Natural killer cell (primary cell): ENCODE measurements at regions not wholly inside any gene's neighbourhood (a gene's known extent, or its start where the extent isn't known, plus 50 kb on each side); places are given as distances from the start of the nearest gene placed in this dataset.

Experiments used
- ATAC-seq, 3 donors: fragments of 150-1000 bp in 2 of 3; fragments of 200-7000 bp in 1 of 3; cut with Tn5 transposase; 1 replicate in 1 of 3; 2 replicates in 2 of 3; pipeline ENCODE4 v1.10.0; 2021; ENCODE audit warnings: mild to moderate bottlenecking in 2 of 3, moderate library complexity in 2 of 3
- DNase-seq, 2 donors: peaks; one replicate each; pipeline versions ENCODE4 v3.0.0 to v3.0.0-alpha.2; 2013 to 2021; ENCODE audit warnings: mixed read lengths in 1 of 2
- H3K27ac ChIP-seq: one replicate; pipeline ENCODE4 v1.5.1; 2013; ENCODE audit warnings: mild to moderate bottlenecking, low read length
- H3K27me3 ChIP-seq: one replicate; pipeline ENCODE4 v1.6.1; 2013; ENCODE audit warnings: low read length; ENCODE audit not compliant: control insufficient read depth, insufficient read depth
- H3K36me3 ChIP-seq: one replicate; pipeline ENCODE4 v1.6.1; 2013; ENCODE audit warnings: low read length; ENCODE audit not compliant: control insufficient read depth, insufficient read depth
- H3K4me1 ChIP-seq: one replicate; pipeline ENCODE4 v1.6.1; 2013; ENCODE audit warnings: low read length; ENCODE audit not compliant: control insufficient read depth, insufficient read depth
- H3K4me3 ChIP-seq: one replicate; pipeline ENCODE4 v1.5.1; 2013; ENCODE audit warnings: low read length
- H3K9me3 ChIP-seq: one replicate; pipeline ENCODE4 v1.6.1; 2013; ENCODE audit warnings: low read length; ENCODE audit not compliant: control insufficient read depth, insufficient read depth
- H3K27ac Mint-ChIP-seq, 2 donors: one replicate each; pipeline ENCODE4 v1.8.0; 2022; ENCODE audit warnings: mild to moderate bottlenecking in 2 of 2, mixed read lengths in 2 of 2, moderate library complexity in 1 of 2
- H3K27me3 Mint-ChIP-seq, 2 donors: one replicate each; pipeline ENCODE4 v1.8.0; 2022; ENCODE audit warnings: low read depth in 2 of 2, mixed read lengths in 2 of 2
- H3K36me3 Mint-ChIP-seq: one replicate; pipeline ENCODE4 v1.8.0; 2022; ENCODE audit warnings: mixed read lengths
- H3K4me1 Mint-ChIP-seq, 2 donors: one replicate each; pipeline ENCODE4 v1.8.0; 2022; ENCODE audit warnings: mixed read lengths in 2 of 2
- H3K4me3 Mint-ChIP-seq: one replicate; pipeline ENCODE4 v1.8.0; 2022; ENCODE audit warnings: mild to moderate bottlenecking, moderate library complexity, mixed read lengths
- H3K9me3 Mint-ChIP-seq, 2 donors: one replicate each; pipeline ENCODE4 v1.8.0; 2022; ENCODE audit warnings: mixed read lengths in 2 of 2
- CTCF ChIP-seq: fragments of 200-600 bp; IDR thresholded peaks from one replicate; pipeline ENCODE4 v1.8.0; 2022; ENCODE audit warnings: antibody characterized with exemption
- whole genome bisulfite sequencing: methylation state at CpG from one replicate; pipeline ENCODE4 v1.1.7; 2013; ENCODE audit warnings: missing lambda C conversion rate; ENCODE audit not compliant: insufficient coverage; 5-methylcytosine and 5-hydroxymethylcytosine counted together
- intact Hi-C: fragments of 100-400 bp; cut with micrococcal nuclease; formaldehyde crosslinking; loops from one replicate; pipeline ENCODE4 v1.14.2; 2022

- no peak overlapping the region for H3K4me3 ChIP-seq
- H3K36me3 ChIP-seq, result no peaks in the 10 kb centered on the region
- DNase-seq, result no peak
- H3K9me3 Mint-ChIP-seq, result peaks cover 11 to 14% of the 10 kb centered on the region in 2 donors
- 71% methylated on average over 1 of the region's 1 CpG for WGBS
- no peaks in the 10 kb centered on the region for H3K4me1 Mint-ChIP-seq
- H3K27me3 ChIP-seq, result no peaks in the 10 kb centered on the region
- no peaks in the 10 kb centered on the region for H3K27me3 Mint-ChIP-seq
- no peaks in the 10 kb centered on the region for H3K9me3 ChIP-seq
- no peaks in the 10 kb centered on the region for H3K4me1 ChIP-seq
- H3K27ac Mint-ChIP-seq, result no peak overlapping the region
- intact Hi-C loops, result no loop called here
- no peak for ATAC-seq
- TF ChIP-seq CTCF, result no peak
- H3K36me3 Mint-ChIP-seq, result peaks cover 5% of the 10 kb centered on the region
- H3K27ac ChIP-seq, result no peak overlapping the region
- no peak overlapping the region for H3K4me3 Mint-ChIP-seq
Measured at GRCh38 chr4:60378010-60378409, 822.1 kb upstream of the ADGRL3 start.

GRCh38 chr4:60384516-60384915, 815.6 kb upstream of the ADGRL3 start:
- Histone ChIP-seq H3K27me3 (no peaks in the 10 kb centered on the region), H3K9me3 (no peaks in the 10 kb centered on the region), H3K4me1 (no peaks in the 10 kb centered on the region), H3K36me3 (no peaks in the 10 kb centered on the region), H3K4me3 (no peak overlapping the region), H3K27ac (no peak overlapping the region)
- peaks cover 5% of the 10 kb centered on the region for H3K36me3 Mint-ChIP-seq
- H3K4me3 Mint-ChIP-seq, result no peak overlapping the region
- DNase-seq (no peak), ATAC-seq (no peak)
- no peaks in the 10 kb centered on the region for H3K4me1 Mint-ChIP-seq
- intact Hi-C loops, result no loop called here
- no peaks in the 10 kb centered on the region for H3K27me3 Mint-ChIP-seq
- no peak for TF ChIP-seq CTCF
- H3K9me3 Mint-ChIP-seq, result peaks cover 12 to 24% of the 10 kb centered on the region in 2 donors
- H3K27ac Mint-ChIP-seq, result no peak overlapping the region
- WGBS, result no CpG with 5 or more reads among the region's 2 CpGs

- Histone ChIP-seq H3K4me1 (no peaks in the 10 kb centered on the region), H3K27ac (no peak overlapping the region), H3K36me3 (no peaks in the 10 kb centered on the region), H3K4me3 (no peak overlapping the region), H3K27me3 (no peaks in the 10 kb centered on the region), H3K9me3 (no peaks in the 10 kb centered on the region)
- TF ChIP-seq CTCF, result no peak
- ATAC-seq (no peak), DNase-seq (no peak)
- WGBS, result 86% methylated on average over 4 of the region's 4 CpGs
- H3K27ac Mint-ChIP-seq, result no peak overlapping the region
- no peaks in the 10 kb centered on the region for H3K4me1 Mint-ChIP-seq
- no peak overlapping the region for H3K4me3 Mint-ChIP-seq
- H3K9me3 Mint-ChIP-seq, result peaks cover 9 to 16% of the 10 kb centered on the region in 2 donors
- intact Hi-C loops, result no loop called here
- H3K36me3 Mint-ChIP-seq, result peaks cover 2% of the 10 kb centered on the region
- no peaks in the 10 kb centered on the region for H3K27me3 Mint-ChIP-seq
Measured at GRCh38 chr4:60389633-60390032, 810.5 kb upstream of the ADGRL3 start.

- TF ChIP-seq CTCF, result no peak
- Mint-ChIP-seq H3K27ac (no peak overlapping the region), H3K36me3 (peaks cover 11% of the 10 kb centered on the region), H3K9me3 (peaks cover 10 to 20% of the 10 kb centered on the region in 2 donors), H3K4me1 (no peaks in the 10 kb centered on the region), H3K4me3 (no peak overlapping the region), H3K27me3 (no peaks in the 10 kb centered on the region)
- ATAC-seq (no peak), DNase-seq (no peak)
- intact Hi-C loops, result no loop called here
- no peak overlapping the region for H3K27ac ChIP-seq
- WGBS, result 71% methylated on average over 4 of the region's 5 CpGs
- no peaks in the 10 kb centered on the region for H3K27me3 ChIP-seq
- no peaks in the 10 kb centered on the region for H3K36me3 ChIP-seq
- no peak overlapping the region for H3K4me3 ChIP-seq
- no peaks in the 10 kb centered on the region for H3K4me1 ChIP-seq
- no peaks in the 10 kb centered on the region for H3K9me3 ChIP-seq
Measured at GRCh38 chr4:60396341-60397049, 803.6 kb upstream of the ADGRL3 start.
